Vagina (tissue), 2 donors: ENCODE measurements at regions not wholly inside any gene's neighbourhood (a gene's known extent, or its start where the extent isn't known, plus 50 kb on each side); places are given as distances from the start of the nearest gene placed in this dataset.
"Not testable (repeated sequence)": the region's sequence is repeated elsewhere in the genome, so short reads cannot be mapped to it uniquely, and the experiment has no call there.

Experiments used
- DNase-seq, 2 donors: peaks; one replicate each; pipeline ENCODE4 v3.0.0-alpha.2; 2017; ENCODE audit errors: extremely low spot score in 2 of 2
- H3K27ac ChIP-seq: fragments of 200-600 bp; sonication (generic); one replicate; pipeline ENCODE4 v1.5.1; 2019
- H3K27me3 ChIP-seq: fragments of 200-600 bp; sonication (generic); one replicate; pipeline ENCODE4 v1.5.1; 2019
- H3K36me3 ChIP-seq, 2 donors: fragments of 200-600 bp; sonication (generic); one replicate each; pipeline ENCODE4 v1.5.1; 2017 to 2019
- H3K4me1 ChIP-seq: fragments of 200-600 bp; sonication (generic); one replicate; pipeline ENCODE4 v1.5.1; 2019
- H3K4me3 ChIP-seq, 2 donors: fragments of 200-600 bp; sonication (generic); 1 replicate in 1 of 2; 2 replicates in 1 of 2; pipeline ENCODE4 v1.5.1; 2016 to 2019
- H3K9me3 ChIP-seq: fragments of 200-600 bp; sonication (generic); one replicate; pipeline ENCODE4 v1.5.1; 2019
- POLR2A ChIP-seq, 2 donors: fragments of 450-650 bp; IDR thresholded peaks; one replicate each; pipeline ENCODE4 v1.6.1; 2017; ENCODE audit warnings: antibody characterized with exemption in 2 of 2, mild to moderate bottlenecking in 2 of 2, moderate library complexity in 2 of 2
- POLR2AphosphoS5 ChIP-seq, 2 donors: sonication (generic); formaldehyde crosslinking; IDR thresholded peaks; one replicate each; pipeline ENCODE4 v1.9.0; 2017; ENCODE audit warnings: antibody characterized with exemption in 2 of 2, mild to moderate bottlenecking in 2 of 2, low read depth in 1 of 2; ENCODE audit not compliant: insufficient read depth in 1 of 2
- intact Hi-C: fragments of 100-400 bp; cut with DNase I; formaldehyde crosslinking; loops from one replicate; pipeline ENCODE4 v1.15.1; 2023
- TF ChIP-seq, protein P1 (sequence below), 3 experiments: fragments of 450-650 bp in 2 of 3; fragments of 200-600 bp in 1 of 3; sonication (generic) in 1 of 3; IDR thresholded peaks; one replicate each; pipeline ENCODE4 v1.5.1; 2017 to 2019; ENCODE audit warnings: antibody characterized with exemption in 3 of 3, mild to moderate bottlenecking in 2 of 3, moderate library complexity in 2 of 3

DNA sequence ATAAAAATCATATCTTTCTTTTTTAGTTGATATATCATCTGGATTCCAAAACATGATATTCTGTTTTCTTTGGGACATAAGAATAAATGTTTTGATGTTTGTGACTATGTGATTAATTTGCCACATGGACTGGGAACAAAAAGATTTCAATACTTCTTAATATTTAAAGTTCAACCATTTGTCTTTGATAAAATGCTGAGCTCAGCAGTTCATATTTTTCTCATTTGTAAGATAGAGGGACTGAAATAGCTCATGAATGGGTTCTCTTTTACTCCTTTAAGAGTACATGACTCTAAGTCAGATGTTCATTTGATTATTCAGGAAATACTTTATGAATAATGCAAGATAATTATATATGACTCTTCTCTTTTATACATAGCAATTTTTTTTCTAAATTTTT lies 205.9 kb upstream of the FAM47A start:
- Histone ChIP-seq H3K36me3 (no peaks in the 10 kb centered on the region), H3K27ac (no peak overlapping the region), H3K4me1 (no peaks in the 10 kb centered on the region), H3K4me3 (no peak overlapping the region), H3K9me3 (no peaks in the 10 kb centered on the region), H3K27me3 (no peaks in the 10 kb centered on the region)
- intact Hi-C loops = no loop called here
- DNase-seq = no peak
- TF ChIP-seq POLR2AphosphoS5 (IDR thresholded peaks at IDR 0.05; ENCODE audit: insufficient read depth in 1 of 2, low read depth in 1 of 2) (no peak), POLR2A (IDR thresholded peaks at IDR 0.05) (no peak)
- TF ChIP-seq, protein P1, sequence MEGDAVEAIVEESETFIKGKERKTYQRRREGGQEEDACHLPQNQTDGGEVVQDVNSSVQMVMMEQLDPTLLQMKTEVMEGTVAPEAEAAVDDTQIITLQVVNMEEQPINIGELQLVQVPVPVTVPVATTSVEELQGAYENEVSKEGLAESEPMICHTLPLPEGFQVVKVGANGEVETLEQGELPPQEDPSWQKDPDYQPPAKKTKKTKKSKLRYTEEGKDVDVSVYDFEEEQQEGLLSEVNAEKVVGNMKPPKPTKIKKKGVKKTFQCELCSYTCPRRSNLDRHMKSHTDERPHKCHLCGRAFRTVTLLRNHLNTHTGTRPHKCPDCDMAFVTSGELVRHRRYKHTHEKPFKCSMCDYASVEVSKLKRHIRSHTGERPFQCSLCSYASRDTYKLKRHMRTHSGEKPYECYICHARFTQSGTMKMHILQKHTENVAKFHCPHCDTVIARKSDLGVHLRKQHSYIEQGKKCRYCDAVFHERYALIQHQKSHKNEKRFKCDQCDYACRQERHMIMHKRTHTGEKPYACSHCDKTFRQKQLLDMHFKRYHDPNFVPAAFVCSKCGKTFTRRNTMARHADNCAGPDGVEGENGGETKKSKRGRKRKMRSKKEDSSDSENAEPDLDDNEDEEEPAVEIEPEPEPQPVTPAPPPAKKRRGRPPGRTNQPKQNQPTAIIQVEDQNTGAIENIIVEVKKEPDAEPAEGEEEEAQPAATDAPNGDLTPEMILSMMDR (IDR thresholded peaks at IDR 0.05) = no peak

DNA sequence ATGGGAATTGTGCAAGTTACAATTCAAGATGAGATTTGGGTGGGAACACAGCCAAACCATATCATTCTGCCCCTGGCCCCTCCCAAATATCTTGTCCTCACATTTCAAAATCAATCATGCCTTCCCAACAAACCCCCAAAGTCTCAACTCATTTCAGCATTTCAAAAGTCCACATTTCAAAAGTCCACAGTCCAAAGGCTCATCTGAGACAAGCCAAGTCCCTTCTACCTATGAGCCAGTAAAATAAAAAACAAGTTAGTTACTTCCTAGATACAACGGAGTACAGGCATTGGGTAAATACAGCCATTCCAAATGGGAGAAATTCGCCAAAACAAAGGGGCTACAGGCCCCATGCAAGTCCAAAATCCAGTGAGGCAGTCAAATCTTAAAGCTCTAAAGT lies 203.3 kb upstream of the FAM47A start:
- H3K4me1 ChIP-seq, H3K36me3 ChIP-seq, H3K27ac ChIP-seq, DNase-seq, H3K4me3 ChIP-seq, H3K9me3 ChIP-seq, intact Hi-C loops, H3K27me3 ChIP-seq: not testable (repeated sequence)

DNA sequence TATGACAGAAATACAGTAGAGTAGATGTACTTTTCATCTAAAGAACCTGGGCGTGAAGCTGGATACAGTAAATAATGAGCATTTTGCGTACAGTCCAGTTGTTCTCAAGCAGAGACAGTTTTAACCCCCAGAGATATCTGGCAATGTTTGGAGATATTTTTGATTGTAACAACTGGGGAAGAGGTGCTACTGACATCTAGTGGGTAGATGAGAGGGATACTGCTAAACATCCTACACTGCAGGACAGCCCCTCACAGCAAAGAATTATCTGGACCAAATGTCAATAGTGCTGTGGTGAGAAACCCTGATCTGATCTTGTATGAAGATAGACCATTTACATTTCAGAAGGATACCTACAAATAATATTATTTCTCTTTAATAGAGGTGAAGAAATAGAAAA lies 200.2 kb upstream of the FAM47A start:
- H3K27ac ChIP-seq = no peak overlapping the region
- no peaks in the 10 kb centered on the region for H3K4me1 ChIP-seq
- intact Hi-C loops = no loop called here
- H3K36me3 ChIP-seq = no peaks in the 10 kb centered on the region
- H3K9me3 ChIP-seq = no peaks in the 10 kb centered on the region
- H3K4me3 ChIP-seq = no peak overlapping the region
- TF ChIP-seq, protein P1 (IDR thresholded peaks at IDR 0.05) = no peak
- TF ChIP-seq POLR2AphosphoS5 (IDR thresholded peaks at IDR 0.05; ENCODE audit: insufficient read depth in 1 of 2, low read depth in 1 of 2) = no peak
- no peaks in the 10 kb centered on the region for H3K27me3 ChIP-seq
- no peak for DNase-seq

DNA sequence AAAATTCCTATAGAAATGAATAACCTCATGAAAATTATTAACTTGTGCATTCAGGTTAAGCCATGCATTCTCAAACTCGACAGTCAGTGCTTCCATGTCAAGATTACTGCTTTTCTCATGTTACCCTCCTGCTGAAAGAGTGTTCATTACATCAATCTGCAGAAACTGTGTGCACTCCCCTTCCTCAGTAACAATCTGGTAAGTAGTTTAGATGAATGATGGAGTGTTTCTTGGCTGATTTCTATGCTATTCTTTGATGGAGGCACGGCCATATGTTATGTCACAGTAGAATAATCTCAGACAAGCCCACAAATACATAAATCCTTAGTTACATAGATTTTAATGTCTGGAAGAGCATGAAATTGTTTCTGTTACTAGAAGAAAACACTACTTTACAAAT lies 193.3 kb upstream of the FAM47A start:
- TF ChIP-seq POLR2A (IDR thresholded peaks at IDR 0.05) (no peak), POLR2AphosphoS5 (IDR thresholded peaks at IDR 0.05; ENCODE audit: insufficient read depth in 1 of 2, low read depth in 1 of 2) (no peak)
- TF ChIP-seq, protein P1 (IDR thresholded peaks at IDR 0.05) = no peak
- H3K4me3 ChIP-seq = no peak overlapping the region
- H3K36me3 ChIP-seq = no peaks in the 10 kb centered on the region
- H3K27ac ChIP-seq = no peak overlapping the region
- intact Hi-C loops = no loop called here
- no peak for DNase-seq
- H3K4me1 ChIP-seq = no peaks in the 10 kb centered on the region
- H3K27me3 ChIP-seq = no peaks in the 10 kb centered on the region
- no peaks in the 10 kb centered on the region for H3K9me3 ChIP-seq

DNA sequence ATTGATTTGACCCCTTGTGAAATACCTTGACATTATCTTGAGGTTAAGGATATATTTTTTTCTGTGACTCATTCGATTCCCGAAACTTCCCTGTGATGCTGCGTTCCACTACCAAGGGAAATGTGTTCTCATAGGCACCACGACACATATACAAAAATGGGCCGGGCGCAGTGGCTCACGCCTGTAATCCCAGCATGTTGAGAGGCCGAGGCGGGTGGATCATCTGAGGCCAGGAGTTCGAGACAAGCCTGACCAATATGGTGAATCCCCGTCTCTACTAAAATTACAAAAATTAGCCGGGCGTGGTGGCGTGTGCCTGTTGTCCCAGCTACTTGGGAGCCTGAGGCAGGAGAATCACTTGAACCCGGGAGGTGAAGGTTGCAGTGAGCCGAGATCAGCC lies 188.3 kb upstream of the FAM47A start:
- H3K27ac ChIP-seq, H3K36me3 ChIP-seq, H3K27me3 ChIP-seq, H3K4me1 ChIP-seq, intact Hi-C loops, H3K4me3 ChIP-seq, DNase-seq, H3K9me3 ChIP-seq: not testable (repeated sequence)

DNA sequence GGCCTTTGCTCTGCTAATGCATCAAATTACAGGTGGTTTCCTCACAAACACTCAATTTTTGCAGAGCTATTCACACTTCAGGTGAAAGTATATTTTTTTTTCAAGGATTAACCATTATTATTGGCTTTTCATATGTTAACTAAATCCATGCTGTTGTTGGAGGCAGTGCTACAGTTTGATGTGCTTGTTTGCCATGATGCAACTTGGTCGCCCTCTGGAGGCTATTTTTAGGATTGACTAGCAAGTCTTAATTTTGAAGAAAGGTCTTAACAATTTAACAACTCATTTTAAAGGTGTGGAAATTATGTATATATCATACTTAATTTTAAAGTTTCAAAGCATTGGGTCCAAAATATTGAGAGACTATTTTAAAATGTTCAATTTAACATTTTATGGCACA lies 168.8 kb upstream of the FAM47A start:
- H3K36me3 ChIP-seq = no peaks in the 10 kb centered on the region
- no peaks in the 10 kb centered on the region for H3K27me3 ChIP-seq
- no peaks in the 10 kb centered on the region for H3K9me3 ChIP-seq
- H3K4me3 ChIP-seq = no peak overlapping the region
- H3K27ac ChIP-seq = no peak overlapping the region
- TF ChIP-seq, protein P1 (IDR thresholded peaks at IDR 0.05) = no peak
- TF ChIP-seq POLR2A (IDR thresholded peaks at IDR 0.05) (no peak), POLR2AphosphoS5 (IDR thresholded peaks at IDR 0.05; ENCODE audit: insufficient read depth in 1 of 2, low read depth in 1 of 2) (no peak)
- intact Hi-C loops = no loop called here
- no peak for DNase-seq
- no peaks in the 10 kb centered on the region for H3K4me1 ChIP-seq
